ENCODE measurements at regions not wholly inside any gene's neighbourhood (a gene's known extent, or its start where the extent isn't known, plus 50 kb on each side); places are given as distances from the start of the nearest gene placed in this dataset.
A peak's percentile ranks its signal among the peaks of the same experiment; 100 is the strongest.

DNA sequence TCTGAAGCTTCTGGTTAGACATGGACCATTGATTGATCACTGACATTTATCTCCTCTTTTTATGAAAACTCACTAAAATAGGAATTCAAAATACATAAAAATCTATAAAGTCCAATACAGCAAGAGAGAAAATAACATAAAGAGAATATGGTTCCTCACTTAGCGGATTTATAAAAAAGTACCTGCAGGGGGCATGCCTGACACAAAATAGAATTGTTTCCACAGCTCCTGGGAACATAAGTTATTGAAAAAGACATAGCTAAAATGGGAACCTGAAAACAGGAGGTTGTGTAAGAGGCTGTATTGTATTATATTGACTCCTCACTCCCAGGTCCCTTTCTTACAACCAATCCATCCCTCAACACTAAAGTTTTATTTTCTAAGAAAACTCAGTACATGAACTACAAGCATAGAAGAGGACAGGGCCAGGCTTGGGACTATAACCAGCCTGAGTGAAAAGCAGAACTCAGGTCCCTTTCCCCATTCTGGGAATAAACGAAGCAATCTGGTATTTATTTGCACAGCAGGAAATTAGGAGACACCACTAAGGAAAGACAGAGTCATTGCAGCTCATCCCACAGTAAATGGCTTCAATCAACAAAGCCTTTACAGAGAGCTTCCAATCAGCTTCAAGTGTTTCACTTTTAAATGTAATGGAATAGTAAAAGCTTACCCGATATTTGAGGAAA, 121.1 kb upstream of the NDST4 start:
- in situ Hi-C loops (cut with MboI; ENCODE audit: low sequenced_read_pairs, unreplicated experiment) = no loop called here
- TF ChIP-seq, protein P1, sequence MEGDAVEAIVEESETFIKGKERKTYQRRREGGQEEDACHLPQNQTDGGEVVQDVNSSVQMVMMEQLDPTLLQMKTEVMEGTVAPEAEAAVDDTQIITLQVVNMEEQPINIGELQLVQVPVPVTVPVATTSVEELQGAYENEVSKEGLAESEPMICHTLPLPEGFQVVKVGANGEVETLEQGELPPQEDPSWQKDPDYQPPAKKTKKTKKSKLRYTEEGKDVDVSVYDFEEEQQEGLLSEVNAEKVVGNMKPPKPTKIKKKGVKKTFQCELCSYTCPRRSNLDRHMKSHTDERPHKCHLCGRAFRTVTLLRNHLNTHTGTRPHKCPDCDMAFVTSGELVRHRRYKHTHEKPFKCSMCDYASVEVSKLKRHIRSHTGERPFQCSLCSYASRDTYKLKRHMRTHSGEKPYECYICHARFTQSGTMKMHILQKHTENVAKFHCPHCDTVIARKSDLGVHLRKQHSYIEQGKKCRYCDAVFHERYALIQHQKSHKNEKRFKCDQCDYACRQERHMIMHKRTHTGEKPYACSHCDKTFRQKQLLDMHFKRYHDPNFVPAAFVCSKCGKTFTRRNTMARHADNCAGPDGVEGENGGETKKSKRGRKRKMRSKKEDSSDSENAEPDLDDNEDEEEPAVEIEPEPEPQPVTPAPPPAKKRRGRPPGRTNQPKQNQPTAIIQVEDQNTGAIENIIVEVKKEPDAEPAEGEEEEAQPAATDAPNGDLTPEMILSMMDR (IDR thresholded peaks at IDR 0.05; ENCODE audit: borderline replicate concordance, control extremely low read depth, extremely low read depth, insufficient read depth, missing control alignments) = no peak
- peak; percentile 21 for DNase-seq (ENCODE audit: low spot score)

DNA sequence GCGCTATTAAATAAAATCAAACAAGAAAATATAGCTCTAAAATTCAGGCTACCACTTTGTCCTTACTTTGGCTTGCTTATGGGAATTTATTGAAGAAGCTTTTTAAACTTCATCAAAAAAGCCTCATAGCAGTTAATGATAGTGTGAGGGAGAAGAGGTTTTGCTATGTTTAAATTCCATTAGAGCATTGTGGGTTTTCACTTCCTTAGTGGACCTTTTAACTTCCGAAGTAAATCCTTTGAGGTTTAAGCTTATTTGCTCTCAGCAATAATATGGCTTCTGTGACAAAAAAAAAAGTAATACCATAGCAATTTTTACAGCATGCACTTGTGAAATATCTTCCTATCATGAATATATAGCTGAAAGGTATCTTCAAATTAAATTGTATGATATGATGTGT, 120.2 kb upstream of the NDST4 start:
- no peak for DNase-seq (ENCODE audit: low spot score)
- in situ Hi-C loops (cut with MboI; ENCODE audit: low sequenced_read_pairs, unreplicated experiment) = no loop called here

DNA sequence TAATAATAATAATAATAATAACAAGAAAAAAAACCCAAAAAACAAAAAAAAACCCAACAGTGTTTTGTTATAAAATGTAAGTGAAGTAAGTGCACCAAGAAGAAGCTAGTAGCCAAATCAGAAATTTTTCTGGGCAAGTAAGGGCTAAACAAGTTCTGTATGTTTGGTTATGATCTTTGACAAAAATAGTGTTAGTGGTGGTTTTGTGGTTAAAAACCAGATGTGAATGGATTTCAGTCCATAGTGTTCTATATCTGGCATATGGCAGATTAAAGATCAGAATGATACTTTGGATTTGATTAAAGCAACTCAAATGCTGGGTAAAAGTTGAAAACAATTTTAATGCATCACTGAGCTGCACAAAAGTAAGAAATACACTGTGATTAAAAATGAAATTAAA, 116.5 kb upstream of the NDST4 start:
- in situ Hi-C loops (cut with MboI; ENCODE audit: low sequenced_read_pairs, unreplicated experiment) = no loop called here
- no peak for DNase-seq (ENCODE audit: low spot score)
- TF ChIP-seq, protein P1 (IDR thresholded peaks at IDR 0.05; ENCODE audit: borderline replicate concordance, control extremely low read depth, extremely low read depth, insufficient read depth, missing control alignments) = no peak

More for the DNA sequence above, 120.2 kb upstream of the NDST4 start:
- TF ChIP-seq, protein P1 (IDR thresholded peaks at IDR 0.05; ENCODE audit: borderline replicate concordance, control extremely low read depth, extremely low read depth, insufficient read depth, missing control alignments) = no peak

DNA sequence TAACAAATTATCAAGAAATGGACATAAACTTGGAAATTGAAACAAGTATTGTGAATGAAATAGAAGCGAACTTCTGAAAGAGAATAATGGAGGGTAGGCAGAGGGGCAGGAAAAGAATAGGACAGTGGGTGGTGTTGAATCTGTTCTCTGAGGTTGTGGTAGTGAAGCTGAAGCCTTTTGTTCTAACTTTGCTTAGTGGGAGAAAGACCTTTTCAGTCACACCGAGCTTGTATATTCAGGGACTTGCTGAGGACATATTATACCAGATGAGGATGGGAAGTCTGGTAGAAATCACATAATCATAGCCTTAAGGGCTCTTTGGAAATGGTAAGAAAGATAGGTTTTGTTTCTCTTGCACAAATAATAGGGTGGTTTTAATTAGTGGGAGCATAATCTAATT, 115.4 kb upstream of the NDST4 start:
- TF ChIP-seq, protein P1 (IDR thresholded peaks at IDR 0.05; ENCODE audit: borderline replicate concordance, control extremely low read depth, extremely low read depth, insufficient read depth, missing control alignments) = no peak
- in situ Hi-C loops (cut with MboI; ENCODE audit: low sequenced_read_pairs, unreplicated experiment) = no loop called here
- no peak for DNase-seq (ENCODE audit: low spot score)

DNA sequence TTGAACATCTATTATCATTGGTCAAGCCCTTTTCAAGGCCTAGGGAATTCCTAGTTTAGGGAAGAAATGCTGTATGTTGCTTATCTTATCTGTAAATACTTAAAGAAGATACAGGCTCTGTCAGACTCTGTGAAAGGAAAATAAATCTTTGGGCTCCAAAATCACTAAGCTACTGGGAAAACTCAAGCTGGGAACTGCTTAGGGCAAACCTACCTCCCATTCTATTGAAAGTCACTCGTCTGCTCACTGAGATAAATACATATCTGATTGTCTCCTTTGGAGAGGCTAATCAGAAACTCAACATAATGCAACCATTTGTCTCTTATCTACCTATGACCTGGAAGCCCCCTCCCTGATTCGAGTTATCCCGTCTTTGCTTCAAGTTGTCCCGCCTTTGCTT, 108.6 kb upstream of the NDST4 start:
- TF ChIP-seq, protein P1 (IDR thresholded peaks at IDR 0.05; ENCODE audit: borderline replicate concordance, control extremely low read depth, extremely low read depth, insufficient read depth, missing control alignments) = no peak
- in situ Hi-C loops (cut with MboI; ENCODE audit: low sequenced_read_pairs, unreplicated experiment) = no loop called here
- DNase-seq (ENCODE audit: low spot score) = no peak

DNA sequence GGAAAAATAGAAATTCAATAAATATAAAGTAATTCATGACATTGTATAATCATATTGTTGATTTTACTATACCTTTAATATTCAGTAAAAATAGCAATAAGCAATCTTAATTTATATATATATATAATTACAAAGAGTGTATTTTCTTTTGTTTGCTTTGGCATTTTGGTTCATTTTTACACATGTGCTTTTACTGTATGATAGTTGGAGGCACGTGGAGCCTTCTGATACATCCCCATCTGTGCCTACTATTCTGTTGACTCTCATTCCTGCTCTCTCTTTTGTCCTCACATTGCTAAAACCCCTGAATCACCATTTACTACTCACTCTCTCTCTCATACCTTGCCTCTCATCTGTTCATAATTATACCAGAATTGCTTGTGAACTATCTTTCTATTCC, 106.4 kb upstream of the NDST4 start:
- in situ Hi-C loops (cut with MboI; ENCODE audit: low sequenced_read_pairs, unreplicated experiment) = no loop called here
- DNase-seq (ENCODE audit: low spot score) = no peak
- TF ChIP-seq, protein P1 (IDR thresholded peaks at IDR 0.05; ENCODE audit: borderline replicate concordance, control extremely low read depth, extremely low read depth, insufficient read depth, missing control alignments) = no peak
